IPS-NIHi7 (cell line): ENCODE measurements at regions not wholly inside any gene's neighbourhood (a gene's known extent, or its start where the extent isn't known, plus 50 kb on each side); places are given as distances from the start of the nearest gene placed in this dataset.
"Not testable (repeated sequence)": the region's sequence is repeated elsewhere in the genome, so short reads cannot be mapped to it uniquely, and the experiment has no call there.

Experiments
- DNase-seq: peaks from one replicate; pipeline ENCODE4 v3.0.0; 2012; ENCODE audit warnings: mixed read lengths; ENCODE audit errors: extremely low spot score

GRCh38 chr9:104195142-104195541, 101.0 kb downstream of the SMC2 start:
- DNase-seq, result not testable (repeated sequence)

- no peak for DNase-seq
These were observed 106.4 kb downstream of the SMC2 start for GRCh38 chr9:104200456-104200994.

- DNase-seq, result no peak
These were observed 112.7 kb downstream of the SMC2 start for GRCh38 chr9:104206766-104207165.

GRCh38 chr9:104209387-104209786, 115.3 kb downstream of the SMC2 start:
- DNase-seq, result no peak

- DNase-seq, result no peak
These were observed 133.0 kb downstream of the SMC2 start for GRCh38 chr9:104227108-104227507.

GRCh38 chr9:104232781-104233341, 138.8 kb downstream of the SMC2 start:
- DNase-seq, result no peak

- no peak for DNase-seq
These were observed 139.3 kb downstream of the SMC2 start for GRCh38 chr9:104233366-104233765.

GRCh38 chr9:104234632-104235337, 140.7 kb downstream of the SMC2 start:
- DNase-seq, result not testable (repeated sequence)

GRCh38 chr9:104235347-104236120, 141.4 kb downstream of the SMC2 start:
- not testable (repeated sequence) for DNase-seq

GRCh38 chr9:104238668-104239067, 144.6 kb downstream of the SMC2 start:
- DNase-seq, result no peak

- no peak for DNase-seq
These were observed 146.8 kb downstream of the SMC2 start for GRCh38 chr9:104240890-104241289.

- DNase-seq, result no peak
These were observed 151.8 kb downstream of the SMC2 start for GRCh38 chr9:104245925-104246324.

GRCh38 chr9:104247899-104248460, 153.9 kb downstream of the SMC2 start:
- no peak for DNase-seq

- DNase-seq, result no peak
These were observed 162.1 kb downstream of the SMC2 start for GRCh38 chr9:104256031-104256695.

GRCh38 chr9:104256696-104257062, 162.6 kb downstream of the SMC2 start:
- no peak for DNase-seq

- no peak for DNase-seq
These were observed 164.3 kb downstream of the SMC2 start for GRCh38 chr9:104258296-104259011.

GRCh38 chr9:104260004-104260403, 165.9 kb downstream of the SMC2 start:
- DNase-seq, result no peak

GRCh38 chr9:104263942-104264341, 169.8 kb downstream of the SMC2 start:
- DNase-seq, result no peak

GRCh38 chr9:104264431-104264830, 170.3 kb downstream of the SMC2 start:
- no peak for DNase-seq

- DNase-seq, result no peak
These were observed 175.3 kb downstream of the SMC2 start for GRCh38 chr9:104269374-104269773.
